GM10248 (cell line): ENCODE measurements at regions not wholly inside any gene's neighbourhood (a gene's known extent, or its start where the extent isn't known, plus 50 kb on each side); places are given as distances from the start of the nearest gene placed in this dataset.

Source experiments
- CTCF ChIA-PET: fragments of 300-600 bp; sonication (Branson Sonifier 250); formaldehyde crosslinking; extraction: SDS; loops from one replicate; lab custom pipeline; 2021; ENCODE audit warnings: antibody characterized with exemption; lab: Yijun Ruan, JAX
- POLR2A ChIA-PET: fragments of 350-650 bp; sonication (Branson Sonifier 250); formaldehyde crosslinking; extraction: SDS; loops from one replicate; lab custom pipeline; 2020; ENCODE audit warnings: antibody characterized with exemption; lab: Yijun Ruan, JAX
- DNase-seq: peaks from one replicate; pipeline ENCODE4 v3.0.0; 2012; ENCODE audit errors: extremely low spot score
- TF ChIP-seq, protein P1 (sequence below): IDR thresholded peaks from 2 replicates; pipeline ENCODE4 v1.5.1; 2012; ENCODE audit warnings: mild to moderate bottlenecking, low read depth; ENCODE audit errors: extremely low read depth, missing control alignments, control extremely low read depth

DNA sequence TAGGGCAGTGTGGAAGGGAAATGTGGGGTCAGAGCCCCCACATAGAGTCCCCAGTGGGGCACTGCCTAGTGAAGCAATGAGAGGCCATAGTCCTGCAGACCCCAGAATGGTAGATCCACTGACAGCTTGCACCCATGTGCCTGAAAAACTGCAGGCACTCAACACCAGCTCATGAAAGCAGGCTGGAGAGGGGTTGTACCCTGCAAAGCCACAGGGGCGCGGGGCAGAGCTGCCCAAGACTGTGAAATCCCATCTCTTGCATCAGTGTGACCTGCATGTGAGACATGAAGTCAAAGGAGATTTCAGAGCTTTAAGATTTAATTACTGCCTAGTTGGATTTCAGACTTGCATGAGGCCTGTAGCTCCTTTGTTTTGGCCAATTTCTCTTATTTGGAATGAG lies 224.0 kb downstream of the TXNL1 start:
- TF ChIP-seq, protein P1, sequence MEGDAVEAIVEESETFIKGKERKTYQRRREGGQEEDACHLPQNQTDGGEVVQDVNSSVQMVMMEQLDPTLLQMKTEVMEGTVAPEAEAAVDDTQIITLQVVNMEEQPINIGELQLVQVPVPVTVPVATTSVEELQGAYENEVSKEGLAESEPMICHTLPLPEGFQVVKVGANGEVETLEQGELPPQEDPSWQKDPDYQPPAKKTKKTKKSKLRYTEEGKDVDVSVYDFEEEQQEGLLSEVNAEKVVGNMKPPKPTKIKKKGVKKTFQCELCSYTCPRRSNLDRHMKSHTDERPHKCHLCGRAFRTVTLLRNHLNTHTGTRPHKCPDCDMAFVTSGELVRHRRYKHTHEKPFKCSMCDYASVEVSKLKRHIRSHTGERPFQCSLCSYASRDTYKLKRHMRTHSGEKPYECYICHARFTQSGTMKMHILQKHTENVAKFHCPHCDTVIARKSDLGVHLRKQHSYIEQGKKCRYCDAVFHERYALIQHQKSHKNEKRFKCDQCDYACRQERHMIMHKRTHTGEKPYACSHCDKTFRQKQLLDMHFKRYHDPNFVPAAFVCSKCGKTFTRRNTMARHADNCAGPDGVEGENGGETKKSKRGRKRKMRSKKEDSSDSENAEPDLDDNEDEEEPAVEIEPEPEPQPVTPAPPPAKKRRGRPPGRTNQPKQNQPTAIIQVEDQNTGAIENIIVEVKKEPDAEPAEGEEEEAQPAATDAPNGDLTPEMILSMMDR: no peak
- no peak for DNase-seq
- POLR2A ChIA-PET: no interaction called here
- CTCF ChIA-PET: no interaction called here

DNA sequence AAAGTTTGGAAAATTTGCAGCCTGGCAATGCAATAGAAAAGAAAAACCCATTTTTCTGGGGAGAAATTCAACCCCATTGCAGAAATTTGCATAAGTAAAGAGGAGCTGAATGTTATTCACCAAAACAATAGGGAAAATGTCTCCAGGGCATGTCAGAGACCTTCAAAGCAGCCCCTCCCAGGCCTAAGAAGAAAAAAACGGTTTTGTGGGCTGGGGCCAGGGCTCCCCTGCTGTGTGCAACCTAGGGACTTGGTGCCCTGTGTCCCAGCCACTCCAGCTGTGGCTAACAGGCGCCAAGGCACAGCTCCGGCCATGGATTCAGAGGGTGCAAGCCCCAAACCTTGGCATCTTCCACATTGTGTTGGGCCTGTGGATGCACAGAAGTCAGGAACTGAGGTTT lies 224.5 kb downstream of the TXNL1 start:
- DNase-seq: no peak
- ChIA-PET CTCF (no interaction called here), POLR2A (no interaction called here)
- TF ChIP-seq, protein P1: no peak

GRCh38 chr18:56412951-56413350 lies 225.4 kb downstream of the TXNL1 start:
- TF ChIP-seq, protein P1: no peak
- ChIA-PET POLR2A (no interaction called here), CTCF (no interaction called here)
- no peak for DNase-seq

DNA sequence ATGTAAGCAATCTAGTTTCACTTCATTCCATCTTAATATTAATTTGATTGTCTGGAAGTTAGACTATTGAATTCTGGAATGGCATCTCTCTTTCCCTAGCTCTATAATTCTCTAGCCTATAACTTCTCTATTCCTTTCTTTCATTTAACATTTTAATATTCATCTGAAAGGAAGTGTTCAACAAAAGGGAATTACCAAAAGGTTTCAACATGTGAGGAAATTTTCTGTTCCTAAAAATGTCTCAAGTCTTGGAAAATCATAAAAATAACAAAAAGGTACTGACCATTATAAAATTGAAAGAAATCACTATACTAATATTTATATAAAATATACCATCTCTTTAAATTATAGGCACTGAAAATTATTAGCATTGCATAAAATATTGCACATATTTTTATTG lies 228.7 kb downstream of the TXNL1 start:
- CTCF ChIA-PET: no interaction called here
- no peak for DNase-seq
- POLR2A ChIA-PET: no interaction called here
- TF ChIP-seq, protein P1: no peak

DNA sequence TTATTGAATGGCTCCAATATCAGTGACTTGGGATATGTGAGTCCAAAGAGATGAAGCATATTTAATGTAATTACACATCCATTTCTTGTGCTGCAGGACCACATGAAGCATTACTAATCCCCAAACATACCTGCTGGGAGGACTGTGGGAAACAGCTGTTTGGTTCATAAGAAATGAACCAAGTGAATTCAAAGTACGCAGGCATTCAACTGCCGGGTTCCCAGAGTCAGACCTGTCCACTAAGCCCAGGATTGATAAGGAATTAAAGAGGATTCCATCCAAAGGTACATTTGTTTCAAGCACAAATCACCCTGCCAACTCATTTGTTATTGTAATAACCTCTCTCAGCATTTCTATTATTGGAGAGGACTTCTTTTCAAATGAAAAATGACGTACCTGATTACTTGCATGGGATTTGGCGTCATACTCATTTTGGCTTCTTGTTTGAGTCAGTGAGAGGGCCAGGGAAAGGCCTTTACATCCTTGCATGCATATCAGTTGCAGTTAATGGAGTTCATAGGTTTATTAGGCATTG lies 230.7 kb downstream of the TXNL1 start:
- POLR2A ChIA-PET: interaction anchor here (0.6 kb wide), 1 partner anchor 28 kb away, joined by 7 read pairs; no protein-coding TSS in a partner anchor
- TF ChIP-seq, protein P1: no peak

GRCh38 chr18:56402872-56403516 lies 235.4 kb downstream of the TXNL1 start:
- DNase-seq: no peak
- TF ChIP-seq, protein P1: no peak
- CTCF ChIA-PET: no interaction called here
- POLR2A ChIA-PET: interaction anchor here (0.7 kb wide), 1 partner anchor 86 kb away, joined by 3 read pairs; no protein-coding TSS in a partner anchor

More for the DNA sequence above, 230.7 kb downstream of the TXNL1 start:
- CTCF ChIA-PET: no interaction called here
- DNase-seq: no peak

DNA sequence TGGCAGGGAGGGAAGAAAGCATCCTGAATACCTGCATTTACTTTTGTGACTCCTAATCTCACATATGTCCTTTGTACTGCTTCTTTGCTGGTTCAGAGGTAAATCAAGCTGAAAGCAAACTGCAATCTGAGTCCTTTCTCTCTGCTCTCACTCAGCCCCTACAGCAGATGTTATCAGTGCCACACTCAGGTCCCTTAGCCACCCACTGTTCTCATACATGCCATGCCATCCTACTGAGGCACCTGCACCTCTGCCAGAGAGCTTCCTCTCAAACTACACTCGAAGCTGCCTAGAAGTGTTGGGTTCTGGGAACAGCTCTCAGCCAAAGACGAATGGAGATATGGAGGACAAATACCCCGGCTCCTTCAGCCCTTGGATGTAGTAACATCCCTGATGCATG lies 244.5 kb downstream of the TXNL1 start:
- CTCF ChIA-PET: interaction anchor here (1.6 kb wide), 1 partner anchor 11 kb away, joined by 3 read pairs; no protein-coding TSS in a partner anchor
- no peak for DNase-seq
- POLR2A ChIA-PET: no interaction called here
- TF ChIP-seq, protein P1: no peak
